Esophagus muscularis mucosa (tissue), 4 donors: ENCODE measurements at regions not wholly inside any gene's neighbourhood (a gene's known extent, or its start where the extent isn't known, plus 50 kb on each side); places are given as distances from the start of the nearest gene placed in this dataset.
"Not testable (repeated sequence)": the region's sequence is repeated elsewhere in the genome, so short reads cannot be mapped to it uniquely, and the experiment has no call there.

Experiments used
- CTCF ChIP-seq, 3 experiments: fragments of 200-600 bp in 2 of 3; fragments of 450-650 bp in 1 of 3; sonication (generic) in 2 of 3; IDR thresholded peaks; one replicate each; pipeline ENCODE4 v1.5.1; 2017 to 2019; ENCODE audit warnings: antibody characterized with exemption in 3 of 3, mild to moderate bottlenecking in 2 of 3, moderate library complexity in 1 of 3
- EP300 ChIP-seq: sonication (generic); formaldehyde crosslinking; IDR thresholded peaks from one replicate; pipeline ENCODE4 v1.6.1; 2017; ENCODE audit warnings: antibody characterized with exemption
- POLR2AphosphoS5 ChIP-seq, 2 donors: sonication (generic); formaldehyde crosslinking; IDR thresholded peaks; one replicate each; pipeline ENCODE4 v1.6.1; 2017; ENCODE audit warnings: antibody characterized with exemption in 2 of 2

- TF ChIP-seq EP300; CTCF (IDR thresholded peaks at IDR 0.05); POLR2AphosphoS5 (IDR thresholded peaks at IDR 0.05): not testable (repeated sequence)
These were observed 81.6 kb downstream of the LIMS4 start for GRCh38 chr2:110391035-110391418.
